ENCODE measurements at regions not wholly inside any gene's neighbourhood (a gene's known extent, or its start where the extent isn't known, plus 50 kb on each side); places are given as distances from the start of the nearest gene placed in this dataset.

GRCh38 chr14:54048311-54048710, 91.7 kb upstream of the BMP4 start:
- no peaks in the 10 kb centered on the region for H3K9me3 Mint-ChIP-seq (ENCODE audit: low read depth)
- peaks cover 2% of the 10 kb centered on the region for H3K27me3 Mint-ChIP-seq
- H3K27ac Mint-ChIP-seq = no peak overlapping the region
- H3K4me3 Mint-ChIP-seq (ENCODE audit: low read depth) = no peak overlapping the region
- DNase-seq (ENCODE audit: low spot score, unreplicated experiment) = no peak
- H3K4me1 Mint-ChIP-seq (ENCODE audit: low read depth) = peaks cover 3% of the 10 kb centered on the region
- no peak for TF ChIP-seq CTCF (IDR thresholded peaks at IDR 0.05; ENCODE audit: unreplicated experiment)
- H3K36me3 Mint-ChIP-seq (ENCODE audit: insufficient read depth) = no peaks in the 10 kb centered on the region

GRCh38 chr14:54048736-54049135, 92.1 kb upstream of the BMP4 start:
- Mint-ChIP-seq H3K27ac (no peak overlapping the region), H3K4me3 (ENCODE audit: low read depth) (no peak overlapping the region), H3K9me3 (ENCODE audit: low read depth) (no peaks in the 10 kb centered on the region), H3K36me3 (ENCODE audit: insufficient read depth) (no peaks in the 10 kb centered on the region), H3K4me1 (ENCODE audit: low read depth) (peaks cover 3% of the 10 kb centered on the region), H3K27me3 (peaks cover 2% of the 10 kb centered on the region)
- DNase-seq (ENCODE audit: low spot score, unreplicated experiment) = no peak
- no peak for TF ChIP-seq CTCF (IDR thresholded peaks at IDR 0.05; ENCODE audit: unreplicated experiment)

GRCh38 chr14:54050759-54051158, 94.1 kb upstream of the BMP4 start:
- no peak for TF ChIP-seq CTCF (IDR thresholded peaks at IDR 0.05; ENCODE audit: unreplicated experiment)
- Mint-ChIP-seq H3K27ac (no peak overlapping the region), H3K4me3 (ENCODE audit: low read depth) (no peak overlapping the region), H3K4me1 (ENCODE audit: low read depth) (peaks cover 11% of the 10 kb centered on the region), H3K36me3 (ENCODE audit: insufficient read depth) (no peaks in the 10 kb centered on the region), H3K9me3 (ENCODE audit: low read depth) (no peaks in the 10 kb centered on the region), H3K27me3 (peaks cover 2% of the 10 kb centered on the region)
- no peak for DNase-seq (ENCODE audit: low spot score, unreplicated experiment)

- no peak for DNase-seq (ENCODE audit: low spot score, unreplicated experiment)
- TF ChIP-seq CTCF (IDR thresholded peaks at IDR 0.05; ENCODE audit: unreplicated experiment) = no peak
Measured at GRCh38 chr14:54052696-54053385, 96.2 kb upstream of the BMP4 start.

GRCh38 chr14:54053386-54053745, 96.7 kb upstream of the BMP4 start:
- no peaks in the 10 kb centered on the region for H3K36me3 Mint-ChIP-seq (ENCODE audit: insufficient read depth)
- H3K4me3 Mint-ChIP-seq (ENCODE audit: low read depth) = no peak overlapping the region
- TF ChIP-seq CTCF (IDR thresholded peaks at IDR 0.05; ENCODE audit: unreplicated experiment) = no peak
- peaks cover 14% of the 10 kb centered on the region for H3K4me1 Mint-ChIP-seq (ENCODE audit: low read depth)
- no peaks in the 10 kb centered on the region for H3K9me3 Mint-ChIP-seq (ENCODE audit: low read depth)
- peaks cover 4% of the 10 kb centered on the region for H3K27me3 Mint-ChIP-seq
- DNase-seq (ENCODE audit: low spot score, unreplicated experiment) = no peak
- H3K27ac Mint-ChIP-seq = no peak overlapping the region

More at GRCh38 chr14:54052696-54053385, 96.2 kb upstream of the BMP4 start:
- Mint-ChIP-seq H3K27me3 (peaks cover 4% of the 10 kb centered on the region), H3K27ac (no peak overlapping the region), H3K4me1 (ENCODE audit: low read depth) (peaks cover 14% of the 10 kb centered on the region), H3K36me3 (ENCODE audit: insufficient read depth) (no peaks in the 10 kb centered on the region), H3K4me3 (ENCODE audit: low read depth) (no peak overlapping the region), H3K9me3 (ENCODE audit: low read depth) (no peaks in the 10 kb centered on the region)

Measured in progenitor cell of endocrine pancreas (in vitro differentiated cells).